OCI-LY3 (cell line): ENCODE measurements at regions not wholly inside any gene's neighbourhood (a gene's known extent, or its start where the extent isn't known, plus 50 kb on each side); places are given as distances from the start of the nearest gene placed in this dataset.

Source experiments
- H2AFZ ChIP-seq: fragments of 200-600, 300-600 bp; shearing (Covaris generic); 2 replicates; pipeline ENCODE4 v1.6.0; 2014; ENCODE audit warnings: antibody characterized with exemption, low read depth, low read length
- H3K27ac ChIP-seq: fragments of 200-600, 300-600 bp; sonication (generic); 2 replicates; pipeline ENCODE4 v1.5.1; 2014; ENCODE audit warnings: mild to moderate bottlenecking, low read length, moderate library complexity, mixed read lengths
- H3K27me3 ChIP-seq: fragments of 200-600, 300-600 bp; sonication (generic); 2 replicates; pipeline ENCODE4 v1.6.1; 2014; ENCODE audit warnings: low read depth, low read length, mixed read lengths
- H3K36me3 ChIP-seq: fragments of 200-600, 300-600 bp; sonication (generic); replicated peaks from 2 replicates; pipeline ENCODE3; 2014; ENCODE audit warnings: low read depth, low read length, mixed read lengths
- H3K4me1 ChIP-seq: fragments of 300-600, 200-600 bp; sonication (generic); 2 replicates; pipeline ENCODE4 v1.6.1; 2014; ENCODE audit warnings: low read length, mixed read lengths
- H3K4me2 ChIP-seq: fragments of 200-600, 300-600 bp; sonication (generic); 2 replicates; pipeline ENCODE4 v1.6.1; 2014; ENCODE audit warnings: low read length, mixed read lengths
- H3K4me3 ChIP-seq: fragments of 300-600, 200-600 bp; sonication (generic); 2 replicates; pipeline ENCODE4 v1.5.1; 2014; ENCODE audit warnings: antibody characterized with exemption, mild to moderate bottlenecking, low read length, moderate library complexity
- H3K79me2 ChIP-seq: fragments of 300-600, 200-600 bp; shearing (Covaris generic); 2 replicates; pipeline ENCODE4 v1.6.1; 2014; ENCODE audit warnings: mild to moderate bottlenecking, low read length, mixed read lengths
- H3K9ac ChIP-seq: fragments of 300-600, 200-600 bp; shearing (Covaris generic); 2 replicates; pipeline ENCODE4 v1.6.0; 2014; ENCODE audit warnings: mild to moderate bottlenecking, low read length, moderate library complexity
- H3K9me3 ChIP-seq: fragments of 200-600, 300-600 bp; shearing (Covaris generic); 2 replicates; pipeline ENCODE4 v1.6.1; 2014; ENCODE audit warnings: low read length, mixed read lengths; ENCODE audit not compliant: insufficient read depth
- H4K20me1 ChIP-seq: fragments of 200-600, 300-600 bp; sonication (generic); 2 replicates; pipeline ENCODE4 v1.6.1; 2016; ENCODE audit warnings: low read length, mixed read lengths; ENCODE audit not compliant: insufficient read depth
- EZH2phosphoT487 ChIP-seq: fragments of 200-600 bp; shearing (Covaris generic); IDR thresholded peaks from 2 replicates; pipeline ENCODE4 v1.6.1; 2018; ENCODE audit warnings: antibody characterized with exemption, mixed run types, low read depth
- TF ChIP-seq, protein P1 (sequence below): fragments of 200-600, 300-600 bp; sonication (generic); IDR thresholded peaks from 2 replicates; pipeline ENCODE4 v1.5.1; 2014; ENCODE audit warnings: antibody characterized with exemption, low read length, low read depth

DNA sequence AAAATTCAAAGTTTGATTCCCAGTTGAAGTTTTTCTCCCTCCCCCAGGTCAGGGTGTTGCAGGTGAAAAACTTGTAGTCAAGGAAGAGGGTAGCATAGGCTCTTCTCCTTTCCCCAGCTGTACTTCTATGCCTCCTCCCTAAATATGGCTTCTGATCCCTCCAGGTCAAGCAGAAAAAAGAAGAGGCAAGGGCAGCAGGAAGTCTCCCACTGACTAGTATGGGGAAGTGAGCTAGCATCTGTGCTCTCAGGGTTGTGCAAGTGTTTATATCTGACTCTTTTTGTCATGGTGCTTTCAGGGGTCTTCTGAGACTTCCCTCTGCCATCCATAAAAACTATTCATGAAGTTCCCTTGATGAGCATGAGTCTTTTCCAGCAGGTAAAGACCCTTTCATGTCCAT is 76.0 kb downstream of the ATPSCKMT start:
- Histone ChIP-seq H2AFZ (no peak overlapping the region), H3K79me2 (no peaks in the 10 kb centered on the region), H3K4me1 (peaks cover 16% of the 10 kb centered on the region), H3K27me3 (no peaks in the 10 kb centered on the region), H3K9ac (no peak overlapping the region), H3K36me3 (no peaks in the 10 kb centered on the region), H3K27ac (no peak overlapping the region), H3K9me3 (no peaks in the 10 kb centered on the region), H3K4me3 (no peak overlapping the region), H4K20me1 (no peaks in the 10 kb centered on the region), H3K4me2 (0 out of 2 replicates have a peak overlapping the region, but pooled peaks have one; percentile 7)
- TF ChIP-seq EZH2phosphoT487 = no peak
- TF ChIP-seq, protein P1, sequence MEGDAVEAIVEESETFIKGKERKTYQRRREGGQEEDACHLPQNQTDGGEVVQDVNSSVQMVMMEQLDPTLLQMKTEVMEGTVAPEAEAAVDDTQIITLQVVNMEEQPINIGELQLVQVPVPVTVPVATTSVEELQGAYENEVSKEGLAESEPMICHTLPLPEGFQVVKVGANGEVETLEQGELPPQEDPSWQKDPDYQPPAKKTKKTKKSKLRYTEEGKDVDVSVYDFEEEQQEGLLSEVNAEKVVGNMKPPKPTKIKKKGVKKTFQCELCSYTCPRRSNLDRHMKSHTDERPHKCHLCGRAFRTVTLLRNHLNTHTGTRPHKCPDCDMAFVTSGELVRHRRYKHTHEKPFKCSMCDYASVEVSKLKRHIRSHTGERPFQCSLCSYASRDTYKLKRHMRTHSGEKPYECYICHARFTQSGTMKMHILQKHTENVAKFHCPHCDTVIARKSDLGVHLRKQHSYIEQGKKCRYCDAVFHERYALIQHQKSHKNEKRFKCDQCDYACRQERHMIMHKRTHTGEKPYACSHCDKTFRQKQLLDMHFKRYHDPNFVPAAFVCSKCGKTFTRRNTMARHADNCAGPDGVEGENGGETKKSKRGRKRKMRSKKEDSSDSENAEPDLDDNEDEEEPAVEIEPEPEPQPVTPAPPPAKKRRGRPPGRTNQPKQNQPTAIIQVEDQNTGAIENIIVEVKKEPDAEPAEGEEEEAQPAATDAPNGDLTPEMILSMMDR = no peak

DNA sequence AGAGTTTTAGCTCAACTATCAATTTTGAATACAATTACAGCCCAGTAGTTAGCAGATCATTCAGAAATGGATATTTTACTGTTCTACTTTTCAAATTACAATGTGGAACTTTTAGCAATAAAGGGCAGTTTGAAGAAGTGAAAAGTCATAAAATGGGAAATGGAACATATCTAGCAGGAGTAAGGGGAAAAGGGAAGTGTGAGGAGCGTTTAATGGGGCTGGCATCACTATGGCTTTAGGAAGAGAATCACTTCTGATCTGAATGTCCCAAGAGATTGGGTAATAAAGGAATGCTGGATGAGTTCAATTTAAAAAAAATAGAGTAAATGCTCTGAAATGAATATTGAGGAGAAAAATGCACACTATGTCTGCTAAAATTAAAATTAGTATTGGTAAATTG is 77.4 kb downstream of the ATPSCKMT start:
- Histone ChIP-seq H3K27ac (no peak overlapping the region), H3K36me3 (no peaks in the 10 kb centered on the region), H2AFZ (no peak overlapping the region), H3K9ac (no peak overlapping the region), H3K9me3 (no peaks in the 10 kb centered on the region), H4K20me1 (no peaks in the 10 kb centered on the region), H3K4me3 (no peak overlapping the region), H3K4me2 (no peak overlapping the region), H3K79me2 (no peaks in the 10 kb centered on the region), H3K27me3 (no peaks in the 10 kb centered on the region), H3K4me1 (peaks cover 16% of the 10 kb centered on the region)
- TF ChIP-seq EZH2phosphoT487 = no peak
- TF ChIP-seq, protein P1 = no peak

DNA sequence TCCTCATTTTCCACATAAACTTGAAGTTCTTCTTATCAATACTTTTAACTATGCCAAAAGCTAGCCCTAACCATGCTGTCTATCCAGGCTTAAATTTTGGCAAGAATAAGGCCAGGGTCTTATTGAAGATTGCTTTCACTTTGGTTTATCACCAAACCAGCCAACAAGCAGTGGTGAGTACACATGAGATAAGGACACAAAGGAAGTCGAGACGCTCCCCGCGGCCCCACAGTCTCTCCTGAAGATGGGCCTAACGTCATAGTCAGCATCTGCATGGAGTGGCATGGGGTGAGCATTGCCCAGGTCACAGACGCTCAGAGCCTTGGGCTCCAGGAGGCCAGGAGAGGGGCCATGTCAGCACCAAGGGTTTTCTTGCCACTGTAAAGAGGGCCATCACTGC is 80.3 kb downstream of the ATPSCKMT start:
- no peaks in the 10 kb centered on the region for H3K36me3 ChIP-seq
- H2AFZ ChIP-seq = no peak overlapping the region
- H4K20me1 ChIP-seq = no peaks in the 10 kb centered on the region
- TF ChIP-seq, protein P1 = no peak
- TF ChIP-seq EZH2phosphoT487 = no peak
- no peaks in the 10 kb centered on the region for H3K79me2 ChIP-seq
- no peak overlapping the region for H3K9ac ChIP-seq
- no peaks in the 10 kb centered on the region for H3K9me3 ChIP-seq
- H3K4me1 ChIP-seq = peaks cover 16% of the 10 kb centered on the region
- no peak overlapping the region for H3K27ac ChIP-seq
- H3K4me3 ChIP-seq = no peak overlapping the region
- no peak overlapping the region for H3K4me2 ChIP-seq
- H3K27me3 ChIP-seq = no peaks in the 10 kb centered on the region

DNA sequence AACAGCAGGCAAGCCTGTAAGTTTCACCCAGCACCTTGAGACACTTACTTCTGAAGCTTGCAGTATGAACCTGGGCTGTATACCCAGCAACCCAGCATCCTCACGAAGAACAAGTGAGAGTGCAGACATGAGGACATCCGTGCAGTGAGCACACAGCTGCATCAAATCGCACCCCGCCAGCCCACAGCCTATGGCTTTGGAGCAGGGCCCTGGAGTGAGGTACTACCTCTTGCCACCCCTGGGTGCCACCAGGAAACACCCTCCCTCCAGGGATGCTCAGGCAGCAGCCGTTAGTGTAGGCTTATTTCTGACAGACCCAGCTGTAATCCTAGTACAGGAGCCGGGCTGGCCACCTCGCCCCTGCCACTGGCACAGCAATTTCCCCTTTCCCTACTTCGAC is 81.4 kb downstream of the ATPSCKMT start:
- no peaks in the 10 kb centered on the region for H3K36me3 ChIP-seq
- H3K4me2 ChIP-seq = no peak overlapping the region
- H3K4me1 ChIP-seq = peaks cover 7% of the 10 kb centered on the region
- H3K27ac ChIP-seq = no peak overlapping the region
- TF ChIP-seq, protein P1 = no peak
- TF ChIP-seq EZH2phosphoT487 = no peak
- H3K9ac ChIP-seq = no peak overlapping the region
- H3K9me3 ChIP-seq = no peaks in the 10 kb centered on the region
- no peak overlapping the region for H2AFZ ChIP-seq
- no peak overlapping the region for H3K4me3 ChIP-seq
- H4K20me1 ChIP-seq = no peaks in the 10 kb centered on the region
- no peaks in the 10 kb centered on the region for H3K27me3 ChIP-seq
- H3K79me2 ChIP-seq = no peaks in the 10 kb centered on the region
